BJ (cell line): ENCODE measurements at regions not wholly inside any gene's neighbourhood (a gene's known extent, or its start where the extent isn't known, plus 50 kb on each side); places are given as distances from the start of the nearest gene placed in this dataset.

Experiments
- CTCF ChIA-PET: fragments of 350-600 bp; formaldehyde crosslinking; extraction: SDS; loops from one replicate; lab custom pipeline; 2021; ENCODE audit warnings: antibody characterized with exemption, inconsistent platforms; lab: Yijun Ruan, JAX
- POLR2A ChIA-PET: fragments of 300-600 bp; sonication (Branson Sonifier 250); formaldehyde crosslinking; extraction: SDS; loops from one replicate; lab custom pipeline; 2021; ENCODE audit warnings: antibody characterized with exemption; lab: Charles Lee
- DNase-seq: peaks from one replicate; pipeline ENCODE4 v3.0.0-alpha.2; 2011; ENCODE audit warnings: low read depth
- H3K27me3 ChIP-seq: 2 replicates; pipeline ENCODE4 v1.6.0; 2011; ENCODE audit warnings: low read length; ENCODE audit not compliant: control insufficient read depth, insufficient read depth
- H3K36me3 ChIP-seq: 2 replicates; pipeline ENCODE4 v1.5.1; 2011; ENCODE audit warnings: low read length; ENCODE audit not compliant: control insufficient read depth, insufficient read depth
- H3K4me3 ChIP-seq: 2 replicates; pipeline ENCODE4 v1.5.1; 2011; ENCODE audit warnings: low read depth, mild to moderate bottlenecking, control low read depth, low read length
- CTCF ChIP-seq: IDR thresholded peaks from 2 replicates; pipeline ENCODE4 v1.5.1; 2011; ENCODE audit warnings: low read depth, mild to moderate bottlenecking, control low read depth, inconsistent platforms, low read length, moderate library complexity; ENCODE audit not compliant: insufficient read depth

- no peaks in the 10 kb centered on the region for H3K27me3 ChIP-seq
- CTCF ChIA-PET: interaction anchor here (1.5 kb wide), 1 partner anchor 10 kb away, joined by 6 read pairs; no protein-coding TSS in a partner anchor
- H3K36me3 ChIP-seq: no peaks in the 10 kb centered on the region
- no peak for DNase-seq
- TF ChIP-seq CTCF: no peak
- H3K4me3 ChIP-seq: no peak overlapping the region
- POLR2A ChIA-PET: no interaction called here
Measured at GRCh38 chr2:193973781-193974180, 1683.2 kb upstream of the SLC39A10 start.

DNA sequence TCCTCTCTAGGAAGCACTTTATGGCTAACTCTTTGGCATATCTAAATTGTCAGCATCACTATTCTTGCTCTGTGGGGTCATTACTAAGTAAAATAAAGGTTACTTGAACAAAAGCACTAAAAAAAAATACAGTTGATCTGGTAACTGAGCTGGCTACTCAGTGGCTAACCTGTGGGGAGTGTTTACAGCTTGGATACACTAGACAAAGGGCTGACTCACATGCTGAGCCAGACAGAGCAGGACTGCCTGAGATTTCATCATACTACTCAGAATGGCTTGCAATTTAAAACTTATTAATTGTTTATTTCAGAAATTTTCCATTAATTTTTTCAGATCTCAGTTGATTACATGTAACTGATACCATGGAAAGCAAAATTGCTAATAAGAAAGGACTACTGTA is 1690.4 kb upstream of the SLC39A10 start:
- no peak overlapping the region for H3K4me3 ChIP-seq
- no peak for TF ChIP-seq CTCF
- no peak for DNase-seq
- H3K27me3 ChIP-seq: no peaks in the 10 kb centered on the region
- ChIA-PET CTCF (no interaction called here), POLR2A (no interaction called here)
- no peaks in the 10 kb centered on the region for H3K36me3 ChIP-seq

DNA sequence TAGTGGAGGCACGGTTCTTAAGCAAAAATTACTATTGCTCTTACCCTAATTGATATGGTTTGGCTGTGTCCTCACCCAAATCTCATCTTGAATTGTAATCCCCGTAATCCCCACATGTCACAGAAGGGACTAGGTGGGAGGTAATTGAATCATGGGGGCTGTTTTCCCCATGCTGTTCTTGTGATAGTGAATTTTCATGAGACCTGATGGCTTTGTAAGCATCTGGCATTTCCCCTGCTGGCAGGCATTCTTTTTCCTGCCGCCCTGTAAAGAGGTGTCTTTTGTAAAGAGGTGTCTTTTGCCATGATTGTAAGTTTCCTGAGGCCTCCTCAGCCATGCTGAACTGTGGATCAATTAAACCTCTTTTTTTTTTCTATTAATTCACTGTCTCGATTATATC is 1691.8 kb upstream of the SLC39A10 start:
- CTCF ChIA-PET: interaction anchor here (0.9 kb wide), 1 partner anchor 39 kb away, joined by 3 read pairs; no protein-coding TSS in a partner anchor

DNA sequence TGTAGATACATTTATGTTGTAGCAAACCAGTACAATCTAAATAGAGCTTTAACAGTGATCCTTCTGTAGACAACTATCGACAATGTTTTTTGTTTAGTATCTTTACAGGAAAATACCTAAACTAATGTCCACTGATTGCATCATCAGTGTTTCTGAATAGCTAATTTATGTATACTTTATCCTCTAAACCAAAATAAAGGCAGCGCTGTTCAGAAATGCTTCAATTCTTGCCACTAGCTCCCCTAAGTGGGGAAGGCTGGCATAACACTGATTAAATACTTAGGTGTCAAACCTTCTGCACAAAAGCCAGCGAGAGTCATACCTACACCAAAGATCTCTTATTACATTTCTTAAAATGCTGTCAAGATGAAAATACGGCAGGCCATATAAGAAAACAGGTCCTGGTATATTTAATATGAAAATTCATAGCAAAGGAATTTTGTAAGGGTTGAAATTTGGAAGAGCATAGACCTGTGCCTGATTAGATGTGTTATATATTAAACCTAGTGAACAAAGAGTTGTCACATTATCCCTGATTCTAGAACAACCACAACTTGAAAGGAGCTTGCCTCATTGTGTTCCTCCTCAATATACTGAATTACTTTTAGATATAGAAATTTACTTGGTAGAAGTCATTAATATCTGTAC is 1693.4 kb upstream of the SLC39A10 start:
- ChIA-PET POLR2A (no interaction called here), CTCF (interaction anchor here (1.2 kb wide), 1 partner anchor 10 kb away, joined by 6 read pairs; no protein-coding TSS in a partner anchor)
- no peaks in the 10 kb centered on the region for H3K36me3 ChIP-seq
- H3K4me3 ChIP-seq: no peak overlapping the region
- no peaks in the 10 kb centered on the region for H3K27me3 ChIP-seq
- 0 out of 2 replicates have a peak, but pooled peaks have one; percentile 13 for TF ChIP-seq CTCF
- DNase-seq: no peak

More for the DNA sequence above, 1691.8 kb upstream of the SLC39A10 start:
- no peak overlapping the region for H3K4me3 ChIP-seq
- DNase-seq: no peak
- no peaks in the 10 kb centered on the region for H3K27me3 ChIP-seq
- POLR2A ChIA-PET: no interaction called here
- no peak for TF ChIP-seq CTCF
- no peaks in the 10 kb centered on the region for H3K36me3 ChIP-seq

DNA sequence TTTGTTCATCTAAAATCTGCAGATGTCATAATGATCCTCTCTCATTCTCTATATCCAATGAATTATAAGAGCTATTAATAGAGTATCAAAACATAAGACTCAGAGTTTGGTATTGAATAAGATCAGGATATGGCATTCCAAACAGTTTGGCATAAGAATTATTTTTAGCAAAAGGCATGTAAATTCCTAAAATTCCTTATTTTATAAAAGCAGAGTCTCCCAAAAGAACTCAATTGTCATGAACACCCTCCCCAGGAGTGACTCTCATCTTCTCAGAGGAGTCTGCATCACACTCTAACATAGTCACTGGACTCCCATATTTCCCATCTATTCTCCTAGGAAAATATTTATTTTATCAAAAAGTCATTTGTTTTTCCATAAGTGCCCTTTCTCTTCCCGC is 1710.2 kb upstream of the SLC39A10 start:
- CTCF ChIA-PET: no interaction called here
- POLR2A ChIA-PET: no interaction called here
- no peak for TF ChIP-seq CTCF
- no peak for DNase-seq
- Histone ChIP-seq H3K4me3 (no peak overlapping the region), H3K36me3 (no peaks in the 10 kb centered on the region), H3K27me3 (no peaks in the 10 kb centered on the region)
